Suppressor macrophage treated with lipopolysaccharide for 1 hour (primary cell): ENCODE measurements at regions not wholly inside any gene's neighbourhood (a gene's known extent, or its start where the extent isn't known, plus 50 kb on each side); places are given as distances from the start of the nearest gene placed in this dataset.

Experiments
- DNase-seq, 3 donors: peaks; one replicate each; pipeline ENCODE4 v3.0.0-alpha.2; 2020 to 2022

GRCh38 chr11:45435706-45436105 lies 149.6 kb upstream of the SYT13 start:
- no peak for DNase-seq

GRCh38 chr11:45432910-45433309 lies 146.8 kb upstream of the SYT13 start:
- DNase-seq = no peak

- DNase-seq = no peak
Measured at GRCh38 chr11:45432100-45432499, 146.0 kb upstream of the SYT13 start.

GRCh38 chr11:45431046-45432018 lies 145.2 kb upstream of the SYT13 start:
- DNase-seq = no peak

GRCh38 chr11:45430361-45430760 lies 144.2 kb upstream of the SYT13 start:
- DNase-seq = no peak

GRCh38 chr11:45429719-45430118 lies 143.6 kb upstream of the SYT13 start:
- DNase-seq = no peak

GRCh38 chr11:45428541-45429230 lies 142.5 kb upstream of the SYT13 start:
- no peak for DNase-seq

GRCh38 chr11:45428116-45428515 lies 142.0 kb upstream of the SYT13 start:
- no peak for DNase-seq

- no peak for DNase-seq
Measured at GRCh38 chr11:45424411-45425180, 138.5 kb upstream of the SYT13 start.

- no peak for DNase-seq
Measured at GRCh38 chr11:45423475-45424120, 137.5 kb upstream of the SYT13 start.

GRCh38 chr11:45423036-45423435 lies 136.9 kb upstream of the SYT13 start:
- no peak for DNase-seq

GRCh38 chr11:45414088-45414487 lies 127.9 kb upstream of the SYT13 start:
- DNase-seq = no peak

- no peak for DNase-seq
Measured at GRCh38 chr11:45413156-45413858, 127.2 kb upstream of the SYT13 start.

GRCh38 chr11:45412521-45412920 lies 126.4 kb upstream of the SYT13 start:
- no peak for DNase-seq

- DNase-seq = no peak
Measured at GRCh38 chr11:45412051-45412471, 125.9 kb upstream of the SYT13 start.

GRCh38 chr11:45411228-45411946 lies 125.2 kb upstream of the SYT13 start:
- no peak for DNase-seq

GRCh38 chr11:45410391-45411227 lies 124.5 kb upstream of the SYT13 start:
- DNase-seq = no peak

GRCh38 chr11:45409587-45409986 lies 123.4 kb upstream of the SYT13 start:
- no peak for DNase-seq

- DNase-seq = no peak
Measured at GRCh38 chr11:45407226-45407625, 121.1 kb upstream of the SYT13 start.

- peak; percentile 14 to 40 (median 36) for DNase-seq
Measured at GRCh38 chr11:45405916-45406670, 120.0 kb upstream of the SYT13 start.
